ENCODE measurements at regions not wholly inside any gene's neighbourhood (a gene's known extent, or its start where the extent isn't known, plus 50 kb on each side); places are given as distances from the start of the nearest gene placed in this dataset.

DNA sequence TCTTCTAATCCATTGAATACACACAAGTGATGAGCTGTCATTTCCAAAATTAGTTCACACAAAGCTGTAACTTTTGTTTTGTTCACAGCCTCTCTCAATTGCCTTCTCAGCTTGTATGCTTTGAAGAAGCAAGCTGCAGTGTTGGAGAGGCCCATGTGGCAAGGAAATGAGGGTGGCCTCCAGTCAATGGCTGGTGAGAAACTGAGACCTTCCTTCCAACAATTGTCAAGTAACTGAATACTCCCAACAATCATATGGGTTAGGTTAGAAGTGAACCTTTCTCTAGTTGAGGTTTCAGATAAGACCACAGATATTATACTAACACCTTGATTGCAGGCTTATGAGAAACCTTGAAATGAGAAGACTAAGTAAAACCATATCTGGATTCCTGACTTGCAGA is 82.4 kb upstream of the SOX9 start:
- Histone ChIP-seq H3K9me3 (ENCODE audit: control insufficient read depth in 4 of 4, low read length in 3 of 4) (no peaks in the 10 kb centered on the region), H3K27me3 (ENCODE audit: control insufficient read depth in 4 of 4, insufficient read depth in 4 of 4, low read length in 3 of 4) (peaks cover 0 to 2% (median 0%) of the 10 kb centered on the region in 4 donors), H3K4me1 (ENCODE audit: control insufficient read depth in 4 of 4, insufficient read depth in 4 of 4, low read length in 3 of 4) (no peaks in the 10 kb centered on the region), H3K4me3 (ENCODE audit: low read depth in 1 of 3, low read length in 3 of 3) (no peak overlapping the region), H3K9ac (ENCODE audit: low read depth in 1 of 2, low read length in 2 of 2) (no peak overlapping the region), H3K36me3 (ENCODE audit: control insufficient read depth in 4 of 4, insufficient read depth in 3 of 4, low read depth in 1 of 4, low read length in 3 of 4) (no peaks in the 10 kb centered on the region), H3K27ac (ENCODE audit: low read depth in 1 of 2, low read length in 2 of 2) (no peak overlapping the region)
- DNase-seq (ENCODE audit: low spot score): no peak
- TF ChIP-seq, protein P1, sequence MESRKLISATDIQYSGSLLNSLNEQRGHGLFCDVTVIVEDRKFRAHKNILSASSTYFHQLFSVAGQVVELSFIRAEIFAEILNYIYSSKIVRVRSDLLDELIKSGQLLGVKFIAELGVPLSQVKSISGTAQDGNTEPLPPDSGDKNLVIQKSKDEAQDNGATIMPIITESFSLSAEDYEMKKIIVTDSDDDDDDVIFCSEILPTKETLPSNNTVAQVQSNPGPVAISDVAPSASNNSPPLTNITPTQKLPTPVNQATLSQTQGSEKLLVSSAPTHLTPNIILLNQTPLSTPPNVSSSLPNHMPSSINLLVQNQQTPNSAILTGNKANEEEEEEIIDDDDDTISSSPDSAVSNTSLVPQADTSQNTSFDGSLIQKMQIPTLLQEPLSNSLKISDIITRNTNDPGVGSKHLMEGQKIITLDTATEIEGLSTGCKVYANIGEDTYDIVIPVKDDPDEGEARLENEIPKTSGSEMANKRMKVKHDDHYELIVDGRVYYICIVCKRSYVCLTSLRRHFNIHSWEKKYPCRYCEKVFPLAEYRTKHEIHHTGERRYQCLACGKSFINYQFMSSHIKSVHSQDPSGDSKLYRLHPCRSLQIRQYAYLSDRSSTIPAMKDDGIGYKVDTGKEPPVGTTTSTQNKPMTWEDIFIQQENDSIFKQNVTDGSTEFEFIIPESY (IDR thresholded peaks at IDR 0.05): no peak
- TF ChIP-seq FOXA2 (IDR thresholded peaks at IDR 0.05) (no peak), YY1 (IDR thresholded peaks at IDR 0.05) (no peak), NR2F2 (IDR thresholded peaks at IDR 0.05) (no peak), FOXA1 (IDR thresholded peaks at IDR 0.05) (no peak)

DNA sequence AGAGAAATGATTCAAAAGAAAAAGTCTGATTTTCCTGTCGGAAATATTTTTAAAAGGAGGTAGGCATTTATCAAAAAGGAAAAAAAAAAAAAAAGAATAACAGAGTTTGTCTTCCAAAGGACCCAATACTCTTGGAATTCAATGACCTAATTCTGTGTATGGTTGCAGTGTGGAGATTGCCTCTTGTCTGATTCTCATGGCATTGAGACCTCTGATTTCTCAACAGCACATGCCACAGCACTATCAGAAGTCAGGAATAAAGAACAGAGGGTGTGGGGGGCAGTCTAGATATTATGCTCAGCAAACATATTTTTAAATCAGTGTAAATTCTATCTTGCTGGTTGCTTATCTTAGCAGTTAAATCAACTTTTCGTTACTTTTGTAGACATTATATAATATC is 81.3 kb upstream of the SOX9 start:
- no peaks in the 10 kb centered on the region for H3K4me1 ChIP-seq (ENCODE audit: control insufficient read depth in 4 of 4, insufficient read depth in 4 of 4, low read length in 3 of 4)
- DNase-seq (ENCODE audit: low spot score): no peak
- no peak overlapping the region for H3K9ac ChIP-seq (ENCODE audit: low read depth in 1 of 2, low read length in 2 of 2)
- no peak overlapping the region for H3K27ac ChIP-seq (ENCODE audit: low read depth in 1 of 2, low read length in 2 of 2)
- no peaks in the 10 kb centered on the region for H3K9me3 ChIP-seq (ENCODE audit: control insufficient read depth in 4 of 4, low read length in 3 of 4)
- 68% methylated on average over 2 of the region's 2 CpGs for WGBS
- TF ChIP-seq, protein P2, sequence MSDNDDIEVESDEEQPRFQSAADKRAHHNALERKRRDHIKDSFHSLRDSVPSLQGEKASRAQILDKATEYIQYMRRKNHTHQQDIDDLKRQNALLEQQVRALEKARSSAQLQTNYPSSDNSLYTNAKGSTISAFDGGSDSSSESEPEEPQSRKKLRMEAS (IDR thresholded peaks at IDR 0.05): no peak
- no peak for TF ChIP-seq JUND (IDR thresholded peaks at IDR 0.05)
- TF ChIP-seq NR2F2 (IDR thresholded peaks at IDR 0.05): no peak
- TF ChIP-seq SP1 (IDR thresholded peaks at IDR 0.05): no peak
- no peak for TF ChIP-seq RAD21 (IDR thresholded peaks at IDR 0.05)
- TF ChIP-seq, protein P3, sequence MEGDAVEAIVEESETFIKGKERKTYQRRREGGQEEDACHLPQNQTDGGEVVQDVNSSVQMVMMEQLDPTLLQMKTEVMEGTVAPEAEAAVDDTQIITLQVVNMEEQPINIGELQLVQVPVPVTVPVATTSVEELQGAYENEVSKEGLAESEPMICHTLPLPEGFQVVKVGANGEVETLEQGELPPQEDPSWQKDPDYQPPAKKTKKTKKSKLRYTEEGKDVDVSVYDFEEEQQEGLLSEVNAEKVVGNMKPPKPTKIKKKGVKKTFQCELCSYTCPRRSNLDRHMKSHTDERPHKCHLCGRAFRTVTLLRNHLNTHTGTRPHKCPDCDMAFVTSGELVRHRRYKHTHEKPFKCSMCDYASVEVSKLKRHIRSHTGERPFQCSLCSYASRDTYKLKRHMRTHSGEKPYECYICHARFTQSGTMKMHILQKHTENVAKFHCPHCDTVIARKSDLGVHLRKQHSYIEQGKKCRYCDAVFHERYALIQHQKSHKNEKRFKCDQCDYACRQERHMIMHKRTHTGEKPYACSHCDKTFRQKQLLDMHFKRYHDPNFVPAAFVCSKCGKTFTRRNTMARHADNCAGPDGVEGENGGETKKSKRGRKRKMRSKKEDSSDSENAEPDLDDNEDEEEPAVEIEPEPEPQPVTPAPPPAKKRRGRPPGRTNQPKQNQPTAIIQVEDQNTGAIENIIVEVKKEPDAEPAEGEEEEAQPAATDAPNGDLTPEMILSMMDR (IDR thresholded peaks at IDR 0.05; ENCODE audit: low read depth, low read length, missing input control): no peak
- no peak for TF ChIP-seq YY1 (IDR thresholded peaks at IDR 0.05)
- TF ChIP-seq EGR1 (IDR thresholded peaks at IDR 0.05; ENCODE audit: low read depth in 2 of 2): no peak
- TF ChIP-seq, protein P4, sequence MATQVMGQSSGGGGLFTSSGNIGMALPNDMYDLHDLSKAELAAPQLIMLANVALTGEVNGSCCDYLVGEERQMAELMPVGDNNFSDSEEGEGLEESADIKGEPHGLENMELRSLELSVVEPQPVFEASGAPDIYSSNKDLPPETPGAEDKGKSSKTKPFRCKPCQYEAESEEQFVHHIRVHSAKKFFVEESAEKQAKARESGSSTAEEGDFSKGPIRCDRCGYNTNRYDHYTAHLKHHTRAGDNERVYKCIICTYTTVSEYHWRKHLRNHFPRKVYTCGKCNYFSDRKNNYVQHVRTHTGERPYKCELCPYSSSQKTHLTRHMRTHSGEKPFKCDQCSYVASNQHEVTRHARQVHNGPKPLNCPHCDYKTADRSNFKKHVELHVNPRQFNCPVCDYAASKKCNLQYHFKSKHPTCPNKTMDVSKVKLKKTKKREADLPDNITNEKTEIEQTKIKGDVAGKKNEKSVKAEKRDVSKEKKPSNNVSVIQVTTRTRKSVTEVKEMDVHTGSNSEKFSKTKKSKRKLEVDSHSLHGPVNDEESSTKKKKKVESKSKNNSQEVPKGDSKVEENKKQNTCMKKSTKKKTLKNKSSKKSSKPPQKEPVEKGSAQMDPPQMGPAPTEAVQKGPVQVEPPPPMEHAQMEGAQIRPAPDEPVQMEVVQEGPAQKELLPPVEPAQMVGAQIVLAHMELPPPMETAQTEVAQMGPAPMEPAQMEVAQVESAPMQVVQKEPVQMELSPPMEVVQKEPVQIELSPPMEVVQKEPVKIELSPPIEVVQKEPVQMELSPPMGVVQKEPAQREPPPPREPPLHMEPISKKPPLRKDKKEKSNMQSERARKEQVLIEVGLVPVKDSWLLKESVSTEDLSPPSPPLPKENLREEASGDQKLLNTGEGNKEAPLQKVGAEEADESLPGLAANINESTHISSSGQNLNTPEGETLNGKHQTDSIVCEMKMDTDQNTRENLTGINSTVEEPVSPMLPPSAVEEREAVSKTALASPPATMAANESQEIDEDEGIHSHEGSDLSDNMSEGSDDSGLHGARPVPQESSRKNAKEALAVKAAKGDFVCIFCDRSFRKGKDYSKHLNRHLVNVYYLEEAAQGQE (IDR thresholded peaks at IDR 0.05): no peak
- no peak for TF ChIP-seq HNF4G (IDR thresholded peaks at IDR 0.05)
- TF ChIP-seq FOXA1 (IDR thresholded peaks at IDR 0.05): no peak
- no peaks in the 10 kb centered on the region for H3K36me3 ChIP-seq (ENCODE audit: control insufficient read depth in 4 of 4, insufficient read depth in 3 of 4, low read depth in 1 of 4, low read length in 3 of 4)
- peaks cover 0 to 2% (median 0%) of the 10 kb centered on the region in 4 donors for H3K27me3 ChIP-seq (ENCODE audit: control insufficient read depth in 4 of 4, insufficient read depth in 4 of 4, low read length in 3 of 4)
- H3K4me3 ChIP-seq (ENCODE audit: low read depth in 1 of 3, low read length in 3 of 3): no peak overlapping the region

Data from liver (tissue), 8 donors.